CD4-positive, alpha-beta T cell treated with Interferon gamma for 1 hour (primary cell): ENCODE measurements at regions not wholly inside any gene's neighbourhood (a gene's known extent, or its start where the extent isn't known, plus 50 kb on each side); places are given as distances from the start of the nearest gene placed in this dataset.
"Not testable (repeated sequence)": the region's sequence is repeated elsewhere in the genome, so short reads cannot be mapped to it uniquely, and the experiment has no call there.

ENCODE experiments used
- DNase-seq: peaks from one replicate; pipeline ENCODE4 v3.0.0-alpha.2; 2020

DNA sequence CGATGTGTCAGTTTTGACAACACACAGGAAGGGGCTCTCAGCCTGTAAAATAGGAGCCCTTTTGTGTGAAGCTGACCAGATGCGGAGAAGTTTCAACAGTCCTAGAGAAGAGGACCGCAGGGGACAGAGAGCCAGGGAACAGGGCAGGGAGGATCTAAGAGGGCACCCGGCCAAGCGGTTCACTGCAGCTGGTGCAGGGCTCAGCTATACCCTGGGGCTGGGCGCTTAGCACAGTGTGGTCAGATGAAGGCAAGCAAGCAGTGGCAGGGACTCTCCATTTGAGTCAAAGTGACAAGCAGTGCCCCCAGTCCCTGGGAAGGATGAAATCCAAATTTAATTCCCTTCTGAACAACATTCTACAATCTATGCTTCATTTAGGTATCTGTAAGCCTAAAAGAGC lies 88.9 kb upstream of the PLGLB2 start:
- DNase-seq, result not testable (repeated sequence)

DNA sequence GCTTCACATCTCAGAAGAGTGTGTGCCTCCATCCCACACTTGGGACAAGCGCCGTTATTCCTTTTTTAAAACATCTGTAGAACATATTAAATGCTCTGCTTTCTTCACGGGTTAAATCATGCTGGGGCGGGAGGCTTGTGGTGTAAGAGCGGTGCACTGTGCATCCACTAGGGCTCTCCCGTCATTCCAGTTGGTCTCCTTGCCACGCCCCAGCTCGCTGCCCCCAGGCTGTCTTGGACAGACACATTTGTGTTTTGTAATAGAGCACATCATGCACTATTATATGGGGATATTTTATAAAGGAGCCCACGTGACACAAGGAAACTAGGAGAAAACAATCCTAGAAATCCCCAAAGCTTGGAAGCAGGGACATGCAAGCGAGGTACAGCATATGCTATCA lies 87.7 kb upstream of the PLGLB2 start:
- DNase-seq, result not testable (repeated sequence)

GRCh38 chr2:87662316-87663290 lies 85.3 kb upstream of the PLGLB2 start:
- DNase-seq, result not testable (repeated sequence)

GRCh38 chr2:87663347-87663746 lies 84.5 kb upstream of the PLGLB2 start:
- not testable (repeated sequence) for DNase-seq

DNA sequence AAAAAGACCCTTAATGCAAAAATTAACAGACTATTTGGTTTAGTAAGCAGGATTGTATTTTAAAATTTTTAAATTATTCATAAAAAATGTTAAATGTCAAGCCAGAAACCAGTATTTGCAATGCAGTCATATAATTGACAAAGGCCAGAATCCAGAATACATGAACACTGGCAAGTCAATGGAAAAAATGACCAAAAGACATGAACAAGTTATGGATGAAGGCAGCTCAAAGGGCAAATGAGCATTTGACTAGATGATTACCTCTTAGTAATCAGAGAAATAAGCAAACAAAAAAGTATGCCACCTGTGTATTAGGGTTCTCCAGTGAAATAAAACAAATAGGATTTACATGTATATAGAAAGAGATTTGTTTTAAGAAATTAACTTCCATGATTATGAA lies 80.9 kb upstream of the PLGLB2 start:
- not testable (repeated sequence) for DNase-seq

DNA sequence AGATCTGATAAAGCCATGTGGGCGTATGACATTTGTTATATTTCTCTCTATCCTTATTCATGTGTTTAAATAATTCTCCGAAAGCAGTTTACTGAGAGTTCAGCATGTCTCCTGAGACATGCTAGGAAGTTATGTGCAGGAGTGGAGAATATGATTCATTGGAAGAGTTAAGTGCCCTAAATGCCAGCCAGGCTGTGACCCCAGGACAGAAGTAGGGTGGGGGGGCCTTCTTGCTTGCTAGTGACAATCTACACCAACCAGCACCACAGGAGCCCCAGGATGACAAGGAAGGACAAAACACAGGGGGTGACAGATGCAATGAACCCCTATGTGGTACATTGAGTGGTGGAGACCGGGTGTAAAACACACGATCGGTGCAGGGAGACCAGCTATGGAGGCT lies 79.5 kb upstream of the PLGLB2 start:
- DNase-seq, result not testable (repeated sequence)

GRCh38 chr2:87669633-87670231 lies 78.2 kb upstream of the PLGLB2 start:
- not testable (repeated sequence) for DNase-seq

GRCh38 chr2:87672404-87672803 lies 75.5 kb upstream of the PLGLB2 start:
- DNase-seq, result not testable (repeated sequence)

GRCh38 chr2:87674729-87675128 lies 73.2 kb upstream of the PLGLB2 start:
- DNase-seq, result not testable (repeated sequence)

DNA sequence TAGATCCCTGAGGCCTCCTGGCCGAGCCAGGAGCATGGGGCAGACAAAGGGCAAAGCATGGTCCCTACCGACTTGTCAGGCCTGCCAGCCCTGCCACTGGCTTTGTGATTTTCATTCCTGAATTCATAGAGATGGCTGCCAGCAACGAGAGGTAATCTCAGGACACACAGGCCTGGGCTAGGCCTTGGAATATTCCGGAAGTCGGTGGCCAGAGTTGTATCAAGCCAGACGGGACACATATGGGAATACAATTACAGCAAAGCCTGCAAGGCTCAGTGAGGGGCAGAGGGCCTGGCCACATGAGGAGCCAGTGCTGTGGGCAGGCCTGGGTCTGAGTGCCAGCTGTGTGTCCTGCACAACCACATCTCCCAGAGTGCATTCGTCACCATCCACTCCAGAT lies 72.4 kb upstream of the PLGLB2 start:
- not testable (repeated sequence) for DNase-seq

DNA sequence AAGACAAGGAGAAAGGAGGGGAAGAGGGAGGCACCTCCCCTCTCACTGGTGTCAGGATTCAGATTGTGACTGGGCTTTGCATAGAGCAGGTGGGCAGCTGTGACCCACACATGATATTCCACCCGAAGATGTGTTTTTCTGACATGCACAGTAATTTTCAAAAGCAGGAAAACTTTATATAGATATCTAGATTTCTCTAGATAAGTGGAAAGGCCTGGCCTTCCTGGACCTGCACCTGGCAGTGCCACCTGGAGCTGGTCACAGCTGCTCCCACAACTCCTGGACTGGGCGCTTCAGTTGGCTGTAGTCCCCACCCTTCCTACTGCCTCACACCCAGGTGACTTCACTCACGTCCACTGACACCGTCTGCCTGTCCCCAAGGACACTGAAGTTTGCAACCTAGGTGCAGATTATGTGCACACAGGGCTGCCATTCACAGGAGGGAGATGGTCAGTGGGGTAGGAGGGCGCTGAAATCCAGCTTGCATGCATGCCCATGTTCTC lies 70.4 kb upstream of the PLGLB2 start:
- DNase-seq, result not testable (repeated sequence)

DNA sequence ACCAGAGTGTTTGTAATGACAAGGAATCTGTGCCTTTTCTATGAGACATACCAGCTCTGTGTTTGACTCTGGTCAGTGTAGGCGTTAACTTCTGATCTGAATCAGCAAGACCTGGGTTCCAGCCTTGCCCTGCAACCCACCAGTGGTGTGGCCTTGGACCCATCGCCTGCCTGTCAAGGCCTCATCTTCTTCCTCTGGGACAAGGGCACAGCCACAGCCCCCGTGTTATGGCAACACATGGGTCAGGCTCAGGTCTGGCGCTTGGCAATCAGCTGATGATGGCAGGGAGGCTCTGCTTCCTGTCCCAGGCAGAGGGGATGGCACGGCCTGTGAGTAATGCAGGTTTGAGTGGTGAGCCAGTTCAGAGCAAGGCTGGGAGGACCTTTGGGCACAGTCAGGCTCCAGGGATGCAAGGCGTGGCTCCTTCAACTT lies 69.1 kb upstream of the PLGLB2 start:
- DNase-seq, result not testable (repeated sequence)

- not testable (repeated sequence) for DNase-seq
Measured at GRCh38 chr2:87679950-87680349, 67.9 kb upstream of the PLGLB2 start.

- not testable (repeated sequence) for DNase-seq
Measured at GRCh38 chr2:87680691-87681090, 67.2 kb upstream of the PLGLB2 start.

DNA sequence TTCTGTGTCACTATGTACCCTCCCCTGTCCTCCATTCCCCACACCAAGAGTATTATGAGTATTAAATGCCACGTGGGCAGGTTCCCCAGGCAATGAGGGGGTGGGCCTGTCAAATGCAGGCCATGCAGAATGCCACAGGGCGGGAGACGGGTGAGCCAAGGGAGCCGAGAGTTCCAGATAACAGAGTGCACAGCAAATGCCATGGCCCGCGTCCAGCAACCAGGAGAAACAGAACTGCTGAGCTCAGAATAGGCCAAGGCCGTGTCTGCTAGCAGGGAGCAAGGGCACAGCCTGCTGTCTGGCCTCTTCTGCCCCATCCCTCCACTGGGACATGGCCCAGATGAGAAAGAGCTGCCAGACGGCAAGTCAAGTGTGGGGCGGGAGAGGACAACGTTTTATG lies 64.4 kb upstream of the PLGLB2 start:
- not testable (repeated sequence) for DNase-seq

DNA sequence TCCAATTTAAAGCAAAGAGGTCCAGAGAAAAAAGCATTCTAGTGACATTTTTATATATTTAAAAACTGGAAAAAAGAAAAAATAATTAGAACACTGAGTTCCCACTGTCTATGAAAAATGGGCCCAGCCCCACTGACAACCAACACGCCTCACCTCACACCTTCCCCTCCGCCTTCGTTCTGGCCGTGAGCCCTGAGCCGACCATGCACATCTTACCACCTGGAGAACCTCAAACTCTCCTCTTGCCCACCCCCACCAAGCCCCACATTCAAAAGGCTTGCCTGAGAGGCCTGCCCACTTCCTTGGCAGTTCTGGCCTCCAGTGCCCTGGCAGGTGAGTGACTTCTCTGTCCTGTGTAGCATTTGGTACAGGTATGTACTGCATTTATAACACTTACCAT lies 63.9 kb upstream of the PLGLB2 start:
- DNase-seq, result not testable (repeated sequence)

DNA sequence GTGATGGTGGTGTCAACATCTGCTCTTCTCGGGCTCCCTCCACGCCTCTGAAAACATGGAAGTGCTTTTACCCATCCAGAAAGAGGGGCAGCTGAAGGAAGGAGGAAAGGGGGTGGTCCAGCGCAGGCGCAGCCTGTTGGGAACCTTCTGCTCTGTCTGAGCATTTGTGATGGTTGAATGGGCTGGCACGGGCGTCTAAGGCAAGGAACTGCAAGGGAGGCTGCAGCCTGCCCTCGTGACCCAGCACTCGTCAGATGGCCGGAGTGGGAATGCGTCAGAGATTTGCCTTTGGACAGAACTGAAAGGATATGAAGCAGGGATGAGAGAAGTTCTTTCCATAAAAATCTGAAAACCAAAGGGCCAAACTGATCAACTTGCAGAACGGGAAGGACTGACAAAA lies 62.3 kb upstream of the PLGLB2 start:
- not testable (repeated sequence) for DNase-seq

DNA sequence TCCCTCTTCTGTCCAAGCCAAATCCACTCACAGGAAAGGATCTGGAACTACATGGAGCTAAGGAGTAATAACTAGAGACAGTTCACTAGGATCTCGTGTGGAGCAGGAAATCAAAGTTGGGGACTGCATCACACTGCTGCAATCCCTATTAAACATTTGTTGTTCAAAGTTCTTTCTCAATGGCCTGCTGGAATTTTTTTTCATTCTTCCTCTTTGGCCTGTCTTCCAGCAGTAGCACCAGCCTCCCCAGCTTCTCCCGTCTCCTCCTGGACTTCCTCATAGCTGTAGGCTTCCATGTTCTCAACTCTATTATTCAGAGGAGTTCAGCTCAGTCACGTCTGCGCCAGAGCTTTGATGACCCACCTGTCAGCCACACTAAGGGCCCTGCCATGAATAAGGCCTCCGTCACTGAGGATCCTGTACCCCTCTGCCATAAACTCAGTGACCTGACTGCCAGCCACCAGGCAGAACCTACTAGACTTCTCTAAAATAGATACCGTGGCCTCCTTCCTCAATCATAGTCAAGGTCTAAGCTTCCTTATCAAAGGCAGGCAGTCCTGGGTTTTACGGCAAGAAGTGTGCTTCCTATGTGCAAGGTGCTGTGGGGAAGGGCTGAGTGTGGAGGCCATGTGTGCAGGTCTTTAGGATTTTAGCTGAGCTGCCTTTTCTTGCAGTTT lies 60.9 kb upstream of the PLGLB2 start:
- DNase-seq, result not testable (repeated sequence)

DNA sequence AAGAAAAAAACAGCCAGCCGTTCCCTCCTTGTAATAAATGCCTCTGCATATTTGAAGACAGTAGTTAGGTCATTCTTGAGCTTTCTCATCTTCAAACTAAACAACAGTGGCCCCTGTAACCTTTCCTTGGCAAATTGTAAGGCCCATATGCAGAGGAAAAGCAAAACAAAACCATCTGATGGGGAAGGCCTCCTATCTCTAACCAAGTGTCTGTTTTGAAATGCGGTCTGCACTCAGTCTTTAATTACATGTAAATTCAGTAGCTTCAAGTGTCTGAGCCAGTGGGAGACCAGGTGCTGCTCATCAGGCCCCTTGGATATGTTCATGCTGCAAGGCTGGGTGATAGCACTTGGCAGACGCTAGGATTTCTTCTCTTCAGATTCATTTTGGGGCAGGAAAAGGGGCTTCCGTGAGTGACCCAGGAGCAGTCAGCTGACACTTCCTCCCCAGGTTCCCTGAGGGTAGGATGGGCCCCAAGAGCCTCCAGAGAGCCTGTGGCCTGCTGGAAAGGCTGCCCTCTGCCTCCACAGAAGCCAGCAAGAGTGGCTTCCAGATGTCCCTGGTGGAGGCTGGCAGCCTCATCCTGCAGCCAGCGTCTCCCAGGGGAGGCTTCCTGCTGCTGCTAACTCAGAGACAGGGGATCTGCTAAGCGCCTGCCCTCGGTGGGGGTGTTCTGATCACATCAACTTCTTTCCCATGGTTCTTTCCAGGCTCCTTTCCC lies 60.2 kb upstream of the PLGLB2 start:
- not testable (repeated sequence) for DNase-seq

- DNase-seq, result not testable (repeated sequence)
Measured at GRCh38 chr2:87691899-87692592, 55.8 kb upstream of the PLGLB2 start.

DNA sequence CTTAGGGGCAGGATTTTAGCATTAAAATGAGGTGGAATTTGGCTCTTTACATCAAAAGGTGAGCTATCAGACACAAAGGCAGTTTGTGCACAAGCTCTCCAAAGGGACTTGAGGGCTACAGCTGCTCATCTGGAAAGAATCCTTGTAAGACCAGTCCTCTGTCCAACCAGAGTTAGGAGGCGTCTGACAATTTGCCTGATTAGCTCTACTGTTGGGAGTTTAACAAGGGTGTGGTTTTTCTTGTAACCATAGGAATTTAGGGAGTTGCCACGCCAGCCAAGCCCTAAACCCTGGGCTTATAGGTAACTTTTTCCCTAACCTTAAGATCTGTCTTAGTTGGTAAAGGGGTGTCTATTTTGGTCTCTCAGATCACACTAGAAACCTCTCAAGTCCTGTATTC lies 55.0 kb upstream of the PLGLB2 start:
- not testable (repeated sequence) for DNase-seq

- not testable (repeated sequence) for DNase-seq
Measured at GRCh38 chr2:87693882-87694281, 54.0 kb upstream of the PLGLB2 start.
